GM23338 (cell line): ENCODE measurements at regions not wholly inside any gene's neighbourhood (a gene's known extent, or its start where the extent isn't known, plus 50 kb on each side); places are given as distances from the start of the nearest gene placed in this dataset.

Experiments
- NANOG ChIP-seq: IDR thresholded peaks from 2 replicates; pipeline ENCODE4 v1.6.1; 2016; ENCODE audit warnings: antibody characterized with exemption, borderline replicate concordance
- ZNF114 ChIP-seq: fragments of 250-450 bp; sonication (Bioruptor Pico); IDR thresholded peaks from 2 replicates; pipeline ENCODE4 v1.5.0; 2020; ENCODE audit warnings: mild to moderate bottlenecking, moderate library complexity
- TF ChIP-seq, protein P1 (sequence below): fragments of 250-450 bp; sonication (Bioruptor Pico); IDR thresholded peaks from 2 replicates; pipeline ENCODE4 v1.5.0; 2020; ENCODE audit warnings: mild to moderate bottlenecking, moderate library complexity
- TF ChIP-seq, protein P2 (sequence below), 2 experiments: fragments of 200-600 bp in 1 of 2; sonication (generic) in 1 of 2; conservative IDR thresholded peaks; 2 replicates each; pipeline versions ENCODE4 v1.5.1 to v1.6.1; 2016 to 2017; ENCODE audit warnings: antibody characterized with exemption in 2 of 2, low read depth in 2 of 2, mild to moderate bottlenecking in 2 of 2, moderate library complexity in 1 of 2
- TF ChIP-seq, protein P3 (sequence below): IDR thresholded peaks from one replicate; pipeline ENCODE4 v1.6.1; 2018; ENCODE audit warnings: antibody characterized with exemption; ENCODE audit not compliant: unreplicated experiment

DNA sequence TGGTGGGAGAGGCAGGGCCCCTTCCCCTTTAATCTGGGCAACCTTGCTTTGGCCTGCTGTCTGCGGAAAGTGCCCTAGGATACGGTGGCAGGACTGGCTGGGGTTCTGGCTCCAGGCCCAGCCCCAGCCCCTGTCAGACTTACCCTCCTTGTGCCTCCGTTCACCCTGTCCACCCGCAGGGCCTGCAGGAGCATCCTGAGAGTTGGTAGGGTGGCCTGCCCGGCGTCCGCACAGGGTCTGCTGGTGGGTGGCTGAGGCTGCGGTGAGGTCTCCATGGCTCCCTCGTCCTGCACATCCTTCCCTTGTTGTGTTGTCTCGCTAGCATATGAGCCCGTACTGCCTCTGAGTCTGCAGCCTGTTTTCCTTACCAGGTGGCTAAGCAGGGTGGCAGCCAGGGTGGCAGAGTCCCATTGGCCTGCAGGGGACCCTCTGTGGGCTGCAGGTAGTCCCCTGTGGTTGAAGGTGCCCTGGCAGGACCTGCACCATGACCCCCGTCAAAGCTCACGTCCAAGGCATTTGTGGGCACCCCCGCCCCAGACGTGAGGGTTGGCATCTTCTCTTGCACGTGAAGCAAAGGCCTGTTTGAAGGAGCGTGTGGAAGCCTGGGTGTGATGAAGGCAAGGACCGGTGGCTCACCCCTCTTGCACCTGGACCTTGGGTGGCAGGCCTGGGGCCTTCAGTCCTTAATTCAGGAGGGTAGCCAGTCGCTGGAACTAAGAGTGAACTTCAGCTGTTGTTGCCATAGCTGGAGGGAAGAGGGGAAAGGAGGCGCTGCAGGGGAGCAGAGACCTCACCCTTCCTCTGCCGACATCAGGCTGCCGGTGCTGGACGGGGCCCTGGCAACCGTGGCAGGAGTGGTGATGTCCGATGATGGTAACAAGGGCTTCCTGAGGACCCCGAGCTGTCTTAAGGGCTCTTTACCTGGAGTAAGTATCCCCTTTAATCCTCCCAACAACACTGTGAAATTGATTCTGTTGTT lies 293.7 kb downstream of the SEC14L1 start (continued):
- TF ChIP-seq, protein P1, sequence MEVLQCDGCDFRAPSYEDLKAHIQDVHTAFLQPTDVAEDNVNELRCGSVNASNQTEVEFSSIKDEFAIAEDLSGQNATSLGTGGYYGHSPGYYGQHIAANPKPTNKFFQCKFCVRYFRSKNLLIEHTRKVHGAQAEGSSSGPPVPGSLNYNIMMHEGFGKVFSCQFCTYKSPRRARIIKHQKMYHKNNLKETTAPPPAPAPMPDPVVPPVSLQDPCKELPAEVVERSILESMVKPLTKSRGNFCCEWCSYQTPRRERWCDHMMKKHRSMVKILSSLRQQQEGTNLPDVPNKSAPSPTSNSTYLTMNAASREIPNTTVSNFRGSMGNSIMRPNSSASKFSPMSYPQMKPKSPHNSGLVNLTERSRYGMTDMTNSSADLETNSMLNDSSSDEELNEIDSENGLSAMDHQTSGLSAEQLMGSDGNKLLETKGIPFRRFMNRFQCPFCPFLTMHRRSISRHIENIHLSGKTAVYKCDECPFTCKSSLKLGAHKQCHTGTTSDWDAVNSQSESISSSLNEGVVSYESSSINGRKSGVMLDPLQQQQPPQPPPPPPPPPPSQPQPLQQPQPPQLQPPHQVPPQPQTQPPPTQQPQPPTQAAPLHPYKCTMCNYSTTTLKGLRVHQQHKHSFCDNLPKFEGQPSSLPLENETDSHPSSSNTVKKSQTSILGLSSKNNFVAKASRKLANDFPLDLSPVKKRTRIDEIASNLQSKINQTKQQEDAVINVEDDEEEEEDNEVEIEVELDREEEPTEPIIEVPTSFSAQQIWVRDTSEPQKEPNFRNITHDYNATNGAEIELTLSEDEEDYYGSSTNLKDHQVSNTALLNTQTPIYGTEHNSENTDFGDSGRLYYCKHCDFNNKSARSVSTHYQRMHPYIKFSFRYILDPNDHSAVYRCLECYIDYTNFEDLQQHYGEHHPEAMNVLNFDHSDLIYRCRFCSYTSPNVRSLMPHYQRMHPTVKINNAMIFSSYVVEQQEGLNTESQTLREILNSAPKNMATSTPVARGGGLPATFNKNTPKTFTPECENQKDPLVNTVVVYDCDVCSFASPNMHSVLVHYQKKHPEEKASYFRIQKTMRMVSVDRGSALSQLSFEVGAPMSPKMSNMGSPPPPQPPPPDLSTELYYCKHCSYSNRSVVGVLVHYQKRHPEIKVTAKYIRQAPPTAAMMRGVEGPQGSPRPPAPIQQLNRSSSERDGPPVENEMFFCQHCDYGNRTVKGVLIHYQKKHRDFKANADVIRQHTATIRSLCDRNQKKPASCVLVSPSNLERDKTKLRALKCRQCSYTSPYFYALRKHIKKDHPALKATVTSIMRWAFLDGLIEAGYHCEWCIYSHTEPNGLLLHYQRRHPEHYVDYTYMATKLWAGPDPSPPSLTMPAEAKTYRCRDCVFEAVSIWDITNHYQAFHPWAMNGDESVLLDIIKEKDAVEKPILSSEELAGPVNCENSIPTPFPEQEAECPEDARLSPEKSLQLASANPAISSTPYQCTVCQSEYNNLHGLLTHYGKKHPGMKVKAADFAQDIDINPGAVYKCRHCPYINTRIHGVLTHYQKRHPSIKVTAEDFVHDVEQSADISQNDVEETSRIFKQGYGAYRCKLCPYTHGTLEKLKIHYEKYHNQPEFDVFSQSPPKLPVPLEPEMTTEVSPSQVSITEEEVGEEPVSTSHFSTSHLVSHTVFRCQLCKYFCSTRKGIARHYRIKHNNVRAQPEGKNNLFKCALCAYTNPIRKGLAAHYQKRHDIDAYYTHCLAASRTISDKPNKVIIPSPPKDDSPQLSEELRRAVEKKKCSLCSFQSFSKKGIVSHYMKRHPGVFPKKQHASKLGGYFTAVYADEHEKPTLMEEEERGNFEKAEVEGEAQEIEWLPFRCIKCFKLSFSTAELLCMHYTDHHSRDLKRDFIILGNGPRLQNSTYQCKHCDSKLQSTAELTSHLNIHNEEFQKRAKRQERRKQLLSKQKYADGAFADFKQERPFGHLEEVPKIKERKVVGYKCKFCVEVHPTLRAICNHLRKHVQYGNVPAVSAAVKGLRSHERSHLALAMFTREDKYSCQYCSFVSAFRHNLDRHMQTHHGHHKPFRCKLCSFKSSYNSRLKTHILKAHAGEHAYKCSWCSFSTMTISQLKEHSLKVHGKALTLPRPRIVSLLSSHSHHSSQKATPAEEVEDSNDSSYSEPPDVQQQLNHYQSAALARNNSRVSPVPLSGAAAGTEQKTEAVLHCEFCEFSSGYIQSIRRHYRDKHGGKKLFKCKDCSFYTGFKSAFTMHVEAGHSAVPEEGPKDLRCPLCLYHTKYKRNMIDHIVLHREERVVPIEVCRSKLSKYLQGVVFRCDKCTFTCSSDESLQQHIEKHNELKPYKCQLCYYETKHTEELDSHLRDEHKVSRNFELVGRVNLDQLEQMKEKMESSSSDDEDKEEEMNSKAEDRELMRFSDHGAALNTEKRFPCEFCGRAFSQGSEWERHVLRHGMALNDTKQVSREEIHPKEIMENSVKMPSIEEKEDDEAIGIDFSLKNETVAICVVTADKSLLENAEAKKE (CRISPR knock-in tag): no peak
- TF ChIP-seq NANOG: no peak
- no peak for TF ChIP-seq ZNF114 (CRISPR knock-in tag)
- TF ChIP-seq, protein P2, sequence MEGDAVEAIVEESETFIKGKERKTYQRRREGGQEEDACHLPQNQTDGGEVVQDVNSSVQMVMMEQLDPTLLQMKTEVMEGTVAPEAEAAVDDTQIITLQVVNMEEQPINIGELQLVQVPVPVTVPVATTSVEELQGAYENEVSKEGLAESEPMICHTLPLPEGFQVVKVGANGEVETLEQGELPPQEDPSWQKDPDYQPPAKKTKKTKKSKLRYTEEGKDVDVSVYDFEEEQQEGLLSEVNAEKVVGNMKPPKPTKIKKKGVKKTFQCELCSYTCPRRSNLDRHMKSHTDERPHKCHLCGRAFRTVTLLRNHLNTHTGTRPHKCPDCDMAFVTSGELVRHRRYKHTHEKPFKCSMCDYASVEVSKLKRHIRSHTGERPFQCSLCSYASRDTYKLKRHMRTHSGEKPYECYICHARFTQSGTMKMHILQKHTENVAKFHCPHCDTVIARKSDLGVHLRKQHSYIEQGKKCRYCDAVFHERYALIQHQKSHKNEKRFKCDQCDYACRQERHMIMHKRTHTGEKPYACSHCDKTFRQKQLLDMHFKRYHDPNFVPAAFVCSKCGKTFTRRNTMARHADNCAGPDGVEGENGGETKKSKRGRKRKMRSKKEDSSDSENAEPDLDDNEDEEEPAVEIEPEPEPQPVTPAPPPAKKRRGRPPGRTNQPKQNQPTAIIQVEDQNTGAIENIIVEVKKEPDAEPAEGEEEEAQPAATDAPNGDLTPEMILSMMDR (conservative IDR thresholded peaks at IDR 0.05; ENCODE audit: low read depth in 2 of 2): no peak
- TF ChIP-seq, protein P3, sequence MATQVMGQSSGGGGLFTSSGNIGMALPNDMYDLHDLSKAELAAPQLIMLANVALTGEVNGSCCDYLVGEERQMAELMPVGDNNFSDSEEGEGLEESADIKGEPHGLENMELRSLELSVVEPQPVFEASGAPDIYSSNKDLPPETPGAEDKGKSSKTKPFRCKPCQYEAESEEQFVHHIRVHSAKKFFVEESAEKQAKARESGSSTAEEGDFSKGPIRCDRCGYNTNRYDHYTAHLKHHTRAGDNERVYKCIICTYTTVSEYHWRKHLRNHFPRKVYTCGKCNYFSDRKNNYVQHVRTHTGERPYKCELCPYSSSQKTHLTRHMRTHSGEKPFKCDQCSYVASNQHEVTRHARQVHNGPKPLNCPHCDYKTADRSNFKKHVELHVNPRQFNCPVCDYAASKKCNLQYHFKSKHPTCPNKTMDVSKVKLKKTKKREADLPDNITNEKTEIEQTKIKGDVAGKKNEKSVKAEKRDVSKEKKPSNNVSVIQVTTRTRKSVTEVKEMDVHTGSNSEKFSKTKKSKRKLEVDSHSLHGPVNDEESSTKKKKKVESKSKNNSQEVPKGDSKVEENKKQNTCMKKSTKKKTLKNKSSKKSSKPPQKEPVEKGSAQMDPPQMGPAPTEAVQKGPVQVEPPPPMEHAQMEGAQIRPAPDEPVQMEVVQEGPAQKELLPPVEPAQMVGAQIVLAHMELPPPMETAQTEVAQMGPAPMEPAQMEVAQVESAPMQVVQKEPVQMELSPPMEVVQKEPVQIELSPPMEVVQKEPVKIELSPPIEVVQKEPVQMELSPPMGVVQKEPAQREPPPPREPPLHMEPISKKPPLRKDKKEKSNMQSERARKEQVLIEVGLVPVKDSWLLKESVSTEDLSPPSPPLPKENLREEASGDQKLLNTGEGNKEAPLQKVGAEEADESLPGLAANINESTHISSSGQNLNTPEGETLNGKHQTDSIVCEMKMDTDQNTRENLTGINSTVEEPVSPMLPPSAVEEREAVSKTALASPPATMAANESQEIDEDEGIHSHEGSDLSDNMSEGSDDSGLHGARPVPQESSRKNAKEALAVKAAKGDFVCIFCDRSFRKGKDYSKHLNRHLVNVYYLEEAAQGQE: no peak
